Cardiac fibroblast (primary cell): ENCODE measurements at regions not wholly inside any gene's neighbourhood (a gene's known extent, or its start where the extent isn't known, plus 50 kb on each side); places are given as distances from the start of the nearest gene placed in this dataset.

Experiments used
- DNase-seq, 2 donors: peaks; one replicate each; pipeline versions ENCODE4 v3.0.0 to v3.0.0-alpha.2; 2010; ENCODE audit warnings: low read depth in 2 of 2
- H3K4me3 ChIP-seq, 2 donors: replicated peaks in 1 of 2; 1 replicate in 1 of 2; 2 replicates in 1 of 2; pipeline ENCODE4 v1.5.1; 2011; ENCODE audit warnings: low read depth in 2 of 2, low read length in 2 of 2, mild to moderate bottlenecking in 2 of 2, moderate library complexity in 1 of 2
- CTCF ChIP-seq: IDR thresholded peaks from one replicate; pipeline ENCODE4 v1.5.1; 2011; ENCODE audit warnings: low read depth, mild to moderate bottlenecking, low read length, inconsistent platforms

- H3K4me3 ChIP-seq: no peak overlapping the region
- TF ChIP-seq CTCF: no peak
- DNase-seq: no peak
These were observed 494.5 kb upstream of the RAG2 start for GRCh38 chr11:37092487-37092886.

- no peak overlapping the region for H3K4me3 ChIP-seq
- no peak for DNase-seq
- TF ChIP-seq CTCF: no peak
These were observed 491.4 kb upstream of the RAG2 start for GRCh38 chr11:37089439-37089838.

- no peak overlapping the region for H3K4me3 ChIP-seq
- no peak for DNase-seq
- no peak for TF ChIP-seq CTCF
These were observed 490.5 kb upstream of the RAG2 start for GRCh38 chr11:37088573-37088910.

GRCh38 chr11:37087650-37088572, 489.9 kb upstream of the RAG2 start:
- no peak for TF ChIP-seq CTCF
- DNase-seq: no peak
- no peak overlapping the region for H3K4me3 ChIP-seq

GRCh38 chr11:37078521-37078920, 480.5 kb upstream of the RAG2 start:
- H3K4me3 ChIP-seq: no peak overlapping the region
- DNase-seq: no peak

GRCh38 chr11:37076866-37077265, 478.8 kb upstream of the RAG2 start:
- TF ChIP-seq CTCF: no peak
- no peak overlapping the region for H3K4me3 ChIP-seq
- DNase-seq: peak in 1 of 2 donors; percentile 0

More at GRCh38 chr11:37078521-37078920, 480.5 kb upstream of the RAG2 start:
- no peak for TF ChIP-seq CTCF
